Panc1 (cell line): ENCODE measurements at regions not wholly inside any gene's neighbourhood (a gene's known extent, or its start where the extent isn't known, plus 50 kb on each side); places are given as distances from the start of the nearest gene placed in this dataset.

Experiments used
- POLR2AphosphoS5 ChIP-seq: IDR thresholded peaks from 2 replicates; pipeline ENCODE4 v1.6.1; 2012; ENCODE audit warnings: mild to moderate bottlenecking, low read depth, low read length, moderate library complexity
- SIN3A ChIP-seq: IDR thresholded peaks from 2 replicates; pipeline ENCODE4 v1.6.1; 2012; ENCODE audit warnings: low read depth, mild to moderate bottlenecking, low read length, moderate library complexity, borderline replicate concordance; ENCODE audit not compliant: insufficient read depth
- TCF7L2 ChIP-seq: IDR thresholded peaks from 2 replicates; pipeline ENCODE4 v1.6.1; 2011; ENCODE audit warnings: mild to moderate bottlenecking, low read depth, low read length, inconsistent platforms
- TF ChIP-seq, protein P1 (sequence below): fragments of 450-650 bp; IDR thresholded peaks from 2 replicates; pipeline ENCODE4 v1.5.1; 2017; ENCODE audit warnings: mild to moderate bottlenecking
- TF ChIP-seq, protein P2 (sequence below), 2 experiments: IDR thresholded peaks; 2 replicates each; pipeline ENCODE4 v1.6.1; 2011 to 2012; ENCODE audit warnings: low read depth in 2 of 2, control low read depth in 1 of 2, low read length in 1 of 2, mild to moderate bottlenecking in 1 of 2, moderate library complexity in 1 of 2; ENCODE audit not compliant: insufficient read depth in 1 of 2

DNA sequence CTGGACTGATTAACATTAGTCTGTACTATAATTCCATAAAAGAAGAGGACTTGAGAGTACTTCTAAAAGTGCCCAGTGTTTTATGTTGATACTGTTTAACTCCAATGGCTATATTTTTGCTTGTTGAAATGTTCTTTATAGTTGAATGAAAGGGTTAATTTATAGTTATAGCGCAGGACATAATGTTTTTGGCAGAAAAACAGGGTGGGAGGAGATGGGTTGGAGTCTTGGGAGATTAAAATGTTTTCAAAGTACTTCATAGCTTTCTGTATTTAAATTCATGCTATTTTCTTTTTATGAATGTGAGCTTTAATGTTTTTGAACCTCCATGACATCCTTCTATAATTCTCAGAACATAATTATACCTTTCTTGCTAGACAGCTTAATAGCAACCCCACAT, 108.2 kb downstream of the CNTN3 start:
- TF ChIP-seq, protein P1, sequence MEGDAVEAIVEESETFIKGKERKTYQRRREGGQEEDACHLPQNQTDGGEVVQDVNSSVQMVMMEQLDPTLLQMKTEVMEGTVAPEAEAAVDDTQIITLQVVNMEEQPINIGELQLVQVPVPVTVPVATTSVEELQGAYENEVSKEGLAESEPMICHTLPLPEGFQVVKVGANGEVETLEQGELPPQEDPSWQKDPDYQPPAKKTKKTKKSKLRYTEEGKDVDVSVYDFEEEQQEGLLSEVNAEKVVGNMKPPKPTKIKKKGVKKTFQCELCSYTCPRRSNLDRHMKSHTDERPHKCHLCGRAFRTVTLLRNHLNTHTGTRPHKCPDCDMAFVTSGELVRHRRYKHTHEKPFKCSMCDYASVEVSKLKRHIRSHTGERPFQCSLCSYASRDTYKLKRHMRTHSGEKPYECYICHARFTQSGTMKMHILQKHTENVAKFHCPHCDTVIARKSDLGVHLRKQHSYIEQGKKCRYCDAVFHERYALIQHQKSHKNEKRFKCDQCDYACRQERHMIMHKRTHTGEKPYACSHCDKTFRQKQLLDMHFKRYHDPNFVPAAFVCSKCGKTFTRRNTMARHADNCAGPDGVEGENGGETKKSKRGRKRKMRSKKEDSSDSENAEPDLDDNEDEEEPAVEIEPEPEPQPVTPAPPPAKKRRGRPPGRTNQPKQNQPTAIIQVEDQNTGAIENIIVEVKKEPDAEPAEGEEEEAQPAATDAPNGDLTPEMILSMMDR = no peak
- TF ChIP-seq POLR2AphosphoS5 (no peak), SIN3A (no peak), TCF7L2 (no peak)
- TF ChIP-seq, protein P2, sequence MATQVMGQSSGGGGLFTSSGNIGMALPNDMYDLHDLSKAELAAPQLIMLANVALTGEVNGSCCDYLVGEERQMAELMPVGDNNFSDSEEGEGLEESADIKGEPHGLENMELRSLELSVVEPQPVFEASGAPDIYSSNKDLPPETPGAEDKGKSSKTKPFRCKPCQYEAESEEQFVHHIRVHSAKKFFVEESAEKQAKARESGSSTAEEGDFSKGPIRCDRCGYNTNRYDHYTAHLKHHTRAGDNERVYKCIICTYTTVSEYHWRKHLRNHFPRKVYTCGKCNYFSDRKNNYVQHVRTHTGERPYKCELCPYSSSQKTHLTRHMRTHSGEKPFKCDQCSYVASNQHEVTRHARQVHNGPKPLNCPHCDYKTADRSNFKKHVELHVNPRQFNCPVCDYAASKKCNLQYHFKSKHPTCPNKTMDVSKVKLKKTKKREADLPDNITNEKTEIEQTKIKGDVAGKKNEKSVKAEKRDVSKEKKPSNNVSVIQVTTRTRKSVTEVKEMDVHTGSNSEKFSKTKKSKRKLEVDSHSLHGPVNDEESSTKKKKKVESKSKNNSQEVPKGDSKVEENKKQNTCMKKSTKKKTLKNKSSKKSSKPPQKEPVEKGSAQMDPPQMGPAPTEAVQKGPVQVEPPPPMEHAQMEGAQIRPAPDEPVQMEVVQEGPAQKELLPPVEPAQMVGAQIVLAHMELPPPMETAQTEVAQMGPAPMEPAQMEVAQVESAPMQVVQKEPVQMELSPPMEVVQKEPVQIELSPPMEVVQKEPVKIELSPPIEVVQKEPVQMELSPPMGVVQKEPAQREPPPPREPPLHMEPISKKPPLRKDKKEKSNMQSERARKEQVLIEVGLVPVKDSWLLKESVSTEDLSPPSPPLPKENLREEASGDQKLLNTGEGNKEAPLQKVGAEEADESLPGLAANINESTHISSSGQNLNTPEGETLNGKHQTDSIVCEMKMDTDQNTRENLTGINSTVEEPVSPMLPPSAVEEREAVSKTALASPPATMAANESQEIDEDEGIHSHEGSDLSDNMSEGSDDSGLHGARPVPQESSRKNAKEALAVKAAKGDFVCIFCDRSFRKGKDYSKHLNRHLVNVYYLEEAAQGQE (IDR thresholded peaks at IDR 0.05; ENCODE audit: insufficient read depth in 1 of 2, low read depth in 2 of 2, low read length in 1 of 2) = no peak
